ENCODE measurements at regions not wholly inside any gene's neighbourhood (a gene's known extent, or its start where the extent isn't known, plus 50 kb on each side); places are given as distances from the start of the nearest gene placed in this dataset.

GRCh38 chr15:72936691-72937679, 115.3 kb upstream of the NEO1 start:
- TF ChIP-seq, protein P1, sequence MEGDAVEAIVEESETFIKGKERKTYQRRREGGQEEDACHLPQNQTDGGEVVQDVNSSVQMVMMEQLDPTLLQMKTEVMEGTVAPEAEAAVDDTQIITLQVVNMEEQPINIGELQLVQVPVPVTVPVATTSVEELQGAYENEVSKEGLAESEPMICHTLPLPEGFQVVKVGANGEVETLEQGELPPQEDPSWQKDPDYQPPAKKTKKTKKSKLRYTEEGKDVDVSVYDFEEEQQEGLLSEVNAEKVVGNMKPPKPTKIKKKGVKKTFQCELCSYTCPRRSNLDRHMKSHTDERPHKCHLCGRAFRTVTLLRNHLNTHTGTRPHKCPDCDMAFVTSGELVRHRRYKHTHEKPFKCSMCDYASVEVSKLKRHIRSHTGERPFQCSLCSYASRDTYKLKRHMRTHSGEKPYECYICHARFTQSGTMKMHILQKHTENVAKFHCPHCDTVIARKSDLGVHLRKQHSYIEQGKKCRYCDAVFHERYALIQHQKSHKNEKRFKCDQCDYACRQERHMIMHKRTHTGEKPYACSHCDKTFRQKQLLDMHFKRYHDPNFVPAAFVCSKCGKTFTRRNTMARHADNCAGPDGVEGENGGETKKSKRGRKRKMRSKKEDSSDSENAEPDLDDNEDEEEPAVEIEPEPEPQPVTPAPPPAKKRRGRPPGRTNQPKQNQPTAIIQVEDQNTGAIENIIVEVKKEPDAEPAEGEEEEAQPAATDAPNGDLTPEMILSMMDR (IDR thresholded peaks at IDR 0.05; ENCODE audit: low read depth, low read length): no peak
- TF ChIP-seq POLR2A (IDR thresholded peaks at IDR 0.05; ENCODE audit: extremely low read depth, insufficient read length) (no peak), MYC (IDR thresholded peaks at IDR 0.05; ENCODE audit: low read depth, low read length) (no peak)
